ENCODE measurements at regions not wholly inside any gene's neighbourhood (a gene's known extent, or its start where the extent isn't known, plus 50 kb on each side); places are given as distances from the start of the nearest gene placed in this dataset.

GRCh38 chr17:70369391-70369790, 200.1 kb downstream of the KCNJ2 start:
- H4K20me1 ChIP-seq (ENCODE audit: insufficient read depth, low read length, poor library complexity, severe bottlenecking), result no peaks in the 10 kb centered on the region
- no peak overlapping the region for H3K4me3 ChIP-seq (ENCODE audit: low read length, poor library complexity, severe bottlenecking)
- TF ChIP-seq, protein P1, sequence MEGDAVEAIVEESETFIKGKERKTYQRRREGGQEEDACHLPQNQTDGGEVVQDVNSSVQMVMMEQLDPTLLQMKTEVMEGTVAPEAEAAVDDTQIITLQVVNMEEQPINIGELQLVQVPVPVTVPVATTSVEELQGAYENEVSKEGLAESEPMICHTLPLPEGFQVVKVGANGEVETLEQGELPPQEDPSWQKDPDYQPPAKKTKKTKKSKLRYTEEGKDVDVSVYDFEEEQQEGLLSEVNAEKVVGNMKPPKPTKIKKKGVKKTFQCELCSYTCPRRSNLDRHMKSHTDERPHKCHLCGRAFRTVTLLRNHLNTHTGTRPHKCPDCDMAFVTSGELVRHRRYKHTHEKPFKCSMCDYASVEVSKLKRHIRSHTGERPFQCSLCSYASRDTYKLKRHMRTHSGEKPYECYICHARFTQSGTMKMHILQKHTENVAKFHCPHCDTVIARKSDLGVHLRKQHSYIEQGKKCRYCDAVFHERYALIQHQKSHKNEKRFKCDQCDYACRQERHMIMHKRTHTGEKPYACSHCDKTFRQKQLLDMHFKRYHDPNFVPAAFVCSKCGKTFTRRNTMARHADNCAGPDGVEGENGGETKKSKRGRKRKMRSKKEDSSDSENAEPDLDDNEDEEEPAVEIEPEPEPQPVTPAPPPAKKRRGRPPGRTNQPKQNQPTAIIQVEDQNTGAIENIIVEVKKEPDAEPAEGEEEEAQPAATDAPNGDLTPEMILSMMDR (conservative IDR thresholded peaks at IDR 0.05; ENCODE audit: low read length), result no peak
- TF ChIP-seq EZH2phosphoT487 (IDR thresholded peaks at IDR 0.05; ENCODE audit: borderline replicate concordance), result no peak
- no peak overlapping the region for H3K9ac ChIP-seq (ENCODE audit: low read depth, low read length, poor library complexity, severe bottlenecking)
- no peaks in the 10 kb centered on the region for H3K4me1 ChIP-seq (ENCODE audit: insufficient read depth, low read length, poor library complexity, severe bottlenecking)
- no peaks in the 10 kb centered on the region for H3K9me3 ChIP-seq (ENCODE audit: insufficient read depth, low read depth, low read length)
- no peaks in the 10 kb centered on the region for H3K79me2 ChIP-seq (ENCODE audit: insufficient read depth, low read length)
- H3K36me3 ChIP-seq (ENCODE audit: insufficient read depth, low read length), result no peaks in the 10 kb centered on the region
- no peak overlapping the region for H3K4me2 ChIP-seq (ENCODE audit: low read depth, low read length, poor library complexity, severe bottlenecking)
- no peaks in the 10 kb centered on the region for H3K9me2 ChIP-seq (replicated peaks; ENCODE audit: low read depth, low read length)
- H3F3A ChIP-seq (ENCODE audit: low read depth), result no peaks in the 10 kb centered on the region
- H2AFZ ChIP-seq (ENCODE audit: low read length), result no peak overlapping the region
- no peaks in the 10 kb centered on the region for H3K27me3 ChIP-seq (ENCODE audit: insufficient read depth, low read length, poor library complexity, severe bottlenecking)

DNA sequence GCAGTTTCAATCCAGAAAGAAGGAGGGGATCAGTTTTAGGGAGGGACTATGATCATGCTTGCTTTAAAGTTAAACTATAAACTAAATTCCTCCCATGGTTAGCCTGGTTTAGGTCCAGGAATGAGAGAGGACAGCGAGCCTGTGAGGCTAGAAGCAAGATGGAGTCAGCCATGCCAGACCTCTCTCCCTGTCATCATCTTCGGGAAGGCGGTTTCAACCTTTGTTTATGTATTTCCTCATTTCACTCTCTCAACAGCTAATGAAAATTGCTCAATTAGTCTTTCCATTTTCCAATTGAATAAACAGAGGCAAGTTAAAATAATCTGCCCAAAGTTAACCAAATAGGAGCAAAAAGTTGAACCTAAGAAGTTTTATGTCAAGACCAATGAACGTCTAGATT, 201.5 kb downstream of the KCNJ2 start:
- H3K27me3 ChIP-seq (ENCODE audit: insufficient read depth, low read length, poor library complexity, severe bottlenecking), result no peaks in the 10 kb centered on the region
- no peak overlapping the region for H3K4me3 ChIP-seq (ENCODE audit: low read length, poor library complexity, severe bottlenecking)
- no peaks in the 10 kb centered on the region for H3F3A ChIP-seq (ENCODE audit: low read depth)
- no peaks in the 10 kb centered on the region for H3K9me3 ChIP-seq (ENCODE audit: insufficient read depth, low read depth, low read length)
- H3K4me2 ChIP-seq (ENCODE audit: low read depth, low read length, poor library complexity, severe bottlenecking), result no peak overlapping the region
- H3K4me1 ChIP-seq (ENCODE audit: insufficient read depth, low read length, poor library complexity, severe bottlenecking), result no peaks in the 10 kb centered on the region
- no peaks in the 10 kb centered on the region for H3K9me2 ChIP-seq (replicated peaks; ENCODE audit: low read depth, low read length)
- H3K36me3 ChIP-seq (ENCODE audit: insufficient read depth, low read length), result no peaks in the 10 kb centered on the region
- no peak overlapping the region for H3K9ac ChIP-seq (ENCODE audit: low read depth, low read length, poor library complexity, severe bottlenecking)
- no peak for TF ChIP-seq EZH2phosphoT487 (IDR thresholded peaks at IDR 0.05; ENCODE audit: borderline replicate concordance)
- TF ChIP-seq, protein P1 (conservative IDR thresholded peaks at IDR 0.05; ENCODE audit: low read length), result no peak
- H4K20me1 ChIP-seq (ENCODE audit: insufficient read depth, low read length, poor library complexity, severe bottlenecking), result no peaks in the 10 kb centered on the region
- no peak overlapping the region for H2AFZ ChIP-seq (ENCODE audit: low read length)
- H3K79me2 ChIP-seq (ENCODE audit: insufficient read depth, low read length), result no peaks in the 10 kb centered on the region

GRCh38 chr17:70373369-70373768, 204.0 kb downstream of the KCNJ2 start:
- H3K79me2 ChIP-seq (ENCODE audit: insufficient read depth, low read length), result no peaks in the 10 kb centered on the region

More at GRCh38 chr17:70373369-70373768, 204.0 kb downstream of the KCNJ2 start:
- Histone ChIP-seq H2AFZ (ENCODE audit: low read length) (no peak overlapping the region), H3K36me3 (ENCODE audit: insufficient read depth, low read length) (no peaks in the 10 kb centered on the region), H3K4me1 (ENCODE audit: insufficient read depth, low read length, poor library complexity, severe bottlenecking) (no peaks in the 10 kb centered on the region), H4K20me1 (ENCODE audit: insufficient read depth, low read length, poor library complexity, severe bottlenecking) (no peaks in the 10 kb centered on the region), H3K9me3 (ENCODE audit: insufficient read depth, low read depth, low read length) (no peaks in the 10 kb centered on the region), H3K4me2 (ENCODE audit: low read depth, low read length, poor library complexity, severe bottlenecking) (no peak overlapping the region), H3K4me3 (ENCODE audit: low read length, poor library complexity, severe bottlenecking) (no peak overlapping the region), H3K9ac (ENCODE audit: low read depth, low read length, poor library complexity, severe bottlenecking) (no peak overlapping the region), H3K27me3 (ENCODE audit: insufficient read depth, low read length, poor library complexity, severe bottlenecking) (no peaks in the 10 kb centered on the region), H3F3A (ENCODE audit: low read depth) (no peaks in the 10 kb centered on the region), H3K9me2 (replicated peaks; ENCODE audit: low read depth, low read length) (no peaks in the 10 kb centered on the region)
- TF ChIP-seq, protein P1 (conservative IDR thresholded peaks at IDR 0.05; ENCODE audit: low read length), result no peak
- no peak for TF ChIP-seq EZH2phosphoT487 (IDR thresholded peaks at IDR 0.05; ENCODE audit: borderline replicate concordance)

Measured in Loucy (cell line).